ENCODE measurements at regions not wholly inside any gene's neighbourhood (a gene's known extent, or its start where the extent isn't known, plus 50 kb on each side); places are given as distances from the start of the nearest gene placed in this dataset.

DNA sequence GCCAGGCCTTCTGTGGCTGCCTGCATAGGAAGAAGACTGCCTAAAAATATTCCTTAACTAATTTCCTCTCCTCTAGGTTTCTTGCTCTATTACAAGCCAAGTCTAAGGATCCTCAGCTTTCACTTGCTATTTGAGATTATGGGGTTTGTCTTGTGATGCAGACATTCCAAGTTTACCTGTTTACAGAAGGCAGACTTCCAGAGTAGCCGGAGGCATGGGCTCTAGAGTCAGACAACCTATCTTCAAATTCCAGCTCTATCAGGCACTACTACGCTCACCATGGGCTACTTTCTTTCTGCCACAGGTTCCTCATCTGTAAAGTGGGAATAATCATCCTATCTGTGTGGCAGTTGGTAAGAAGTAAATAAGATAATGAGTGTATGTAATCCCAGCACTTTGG, 95.6 kb upstream of the BCL6 start:
- CTCF ChIA-PET, result interaction anchor here (0.9 kb wide), 1 partner anchor 9 kb away, joined by 3 read pairs; no protein-coding TSS in a partner anchor
- H3K79me2 ChIP-seq (ENCODE audit: control insufficient read depth, insufficient read depth, low read length), result no peaks in the 10 kb centered on the region
- H2AFZ ChIP-seq (ENCODE audit: control insufficient read depth, low read depth, low read length), result no peak overlapping the region
- no peak overlapping the region for H3K27ac ChIP-seq (ENCODE audit: control insufficient read depth, insufficient read depth)
- FAIRE-seq (no peak), DNase-seq (ENCODE audit: low read depth, low spot score) (no peak), ATAC-seq (no peak)
- TF ChIP-seq CHD4 (IDR thresholded peaks at IDR 0.05), result no peak
- no peak for TF ChIP-seq CEBPZ (IDR thresholded peaks at IDR 0.05; ENCODE audit: low read depth, low read length)
- no peak for TF ChIP-seq CREM (IDR thresholded peaks at IDR 0.05; ENCODE audit: low read depth)
- TF ChIP-seq ZZZ3 (IDR thresholded peaks at IDR 0.05; ENCODE audit: control insufficient read depth, insufficient read length, low read depth), result no peak
- TF ChIP-seq CBX5 (IDR thresholded peaks at IDR 0.05; ENCODE audit: low read depth), result no peak
- H3K4me2 ChIP-seq (ENCODE audit: control insufficient read depth, insufficient read depth), result no peak overlapping the region
- H3K9me3 ChIP-seq (replicated peaks; ENCODE audit: control insufficient read depth, insufficient read depth, low read length), result no peaks in the 10 kb centered on the region
- SMC1A ChIA-PET (ENCODE audit: uncharacterized antibody, unreplicated experiment), result interaction anchor here (1.1 kb wide), 1 partner anchor 13 kb away, joined by 3 read pairs; no protein-coding TSS in a partner anchor
- POLR2A ChIA-PET, result no interaction called here
- 56% methylated on average over 2 of the region's 2 CpGs for WGBS (ENCODE audit: insufficient coverage, insufficient replicate concordance, low lambda C conversion rate, missing lambda C conversion rate)
- intact Hi-C loops (cut with micrococcal nuclease; ENCODE audit: unreplicated experiment), result no loop called here
- H4K20me1 ChIP-seq (ENCODE audit: control insufficient read depth, insufficient read depth), result no peaks in the 10 kb centered on the region
- no peak overlapping the region for H3K4me3 ChIP-seq
- no peaks in the 10 kb centered on the region; a peak in 1 of 4 replicates for H3K27me3 ChIP-seq (replicated peaks in 1 of 2; ENCODE audit: control insufficient read depth in 2 of 2, insufficient read depth in 2 of 2, low read length in 1 of 2)
- in situ Hi-C loops (cut with MboI), result no loop called here
- RAD21 ChIA-PET (ENCODE audit: unreplicated experiment), result interaction anchor here (0.7 kb wide), 1 partner anchor 65 kb away, joined by 3 read pairs; no protein-coding TSS in a partner anchor
- H3K36me3 ChIP-seq (ENCODE audit: control insufficient read depth in 2 of 2, insufficient read depth in 2 of 2, low read length in 1 of 2), result no peaks in the 10 kb centered on the region
- H3K9ac ChIP-seq (ENCODE audit: control insufficient read depth, insufficient read depth, low read length), result no peak overlapping the region
- H3K4me1 ChIP-seq (ENCODE audit: control insufficient read depth, insufficient read depth, low read length), result no peaks in the 10 kb centered on the region
- BruUV-seq (replicated peaks), result no TSS peak

DNA sequence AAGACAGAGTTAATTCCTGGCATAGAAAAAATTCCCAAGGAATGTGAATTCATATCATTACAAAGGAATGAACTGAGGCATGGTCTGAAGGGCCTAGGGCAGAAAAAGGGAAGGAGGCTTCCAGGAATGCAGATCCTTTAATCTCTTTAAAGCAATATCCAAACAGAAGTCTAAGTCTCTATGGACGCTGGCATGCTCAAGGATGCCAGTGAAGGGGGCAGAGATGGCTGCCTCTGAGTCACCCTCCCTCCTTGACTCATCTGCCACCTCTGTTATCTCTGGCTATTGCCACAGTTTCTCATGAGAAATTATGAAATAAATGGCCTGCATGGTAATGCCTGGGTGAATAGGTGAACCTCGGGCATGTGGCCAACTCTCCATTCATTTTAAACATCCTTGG, 96.3 kb upstream of the BCL6 start:
- RAD21 ChIA-PET (ENCODE audit: unreplicated experiment), result no interaction called here
- Histone ChIP-seq H3K4me2 (ENCODE audit: control insufficient read depth, insufficient read depth) (no peak overlapping the region), H3K27ac (ENCODE audit: control insufficient read depth, insufficient read depth) (no peak overlapping the region), H3K4me1 (ENCODE audit: control insufficient read depth, insufficient read depth, low read length) (no peaks in the 10 kb centered on the region), H3K9me3 (replicated peaks; ENCODE audit: control insufficient read depth, insufficient read depth, low read length) (no peaks in the 10 kb centered on the region), H3K9ac (ENCODE audit: control insufficient read depth, insufficient read depth, low read length) (no peak overlapping the region), H4K20me1 (ENCODE audit: control insufficient read depth, insufficient read depth) (no peaks in the 10 kb centered on the region), H3K79me2 (ENCODE audit: control insufficient read depth, insufficient read depth, low read length) (no peaks in the 10 kb centered on the region), H3K36me3 (ENCODE audit: control insufficient read depth in 2 of 2, insufficient read depth in 2 of 2, low read length in 1 of 2) (no peaks in the 10 kb centered on the region), H3K4me3 (no peak overlapping the region), H2AFZ (ENCODE audit: control insufficient read depth, low read depth, low read length) (no peak overlapping the region), H3K27me3 (replicated peaks in 1 of 2; ENCODE audit: control insufficient read depth in 2 of 2, insufficient read depth in 2 of 2, low read length in 1 of 2) (no peaks in the 10 kb centered on the region; a peak in 1 of 4 replicates)
- CTCF ChIA-PET, result no interaction called here
- 0% methylated on average over 2 of the region's 2 CpGs for WGBS (ENCODE audit: insufficient coverage, insufficient replicate concordance, low lambda C conversion rate, missing lambda C conversion rate)
- SMC1A ChIA-PET (ENCODE audit: uncharacterized antibody, unreplicated experiment), result no interaction called here
- BruUV-seq (replicated peaks), result no TSS peak
- no peak for FAIRE-seq
- in situ Hi-C loops (cut with MboI), result no loop called here
- DNase-seq (ENCODE audit: low read depth, low spot score), result no peak
- ATAC-seq, result no peak
- intact Hi-C loops (cut with micrococcal nuclease; ENCODE audit: unreplicated experiment), result no loop called here
- POLR2A ChIA-PET, result no interaction called here
- TF ChIP-seq CHD4 (IDR thresholded peaks at IDR 0.05) (no peak), BCL3 (IDR thresholded peaks at IDR 0.05; ENCODE audit: borderline replicate concordance, insufficient read depth, low read depth, low read length, poor library complexity, severe bottlenecking) (no peak), EP300 (IDR thresholded peaks at IDR 0.05; ENCODE audit: borderline replicate concordance in 1 of 2, control insufficient read depth in 1 of 2, low read depth in 2 of 2, low read length in 2 of 2) (no peak), EGR1 (IDR thresholded peaks at IDR 0.05; ENCODE audit: borderline replicate concordance in 1 of 2, low read depth in 2 of 2, low read length in 2 of 2) (no peak)
- TF ChIP-seq, protein P1, sequence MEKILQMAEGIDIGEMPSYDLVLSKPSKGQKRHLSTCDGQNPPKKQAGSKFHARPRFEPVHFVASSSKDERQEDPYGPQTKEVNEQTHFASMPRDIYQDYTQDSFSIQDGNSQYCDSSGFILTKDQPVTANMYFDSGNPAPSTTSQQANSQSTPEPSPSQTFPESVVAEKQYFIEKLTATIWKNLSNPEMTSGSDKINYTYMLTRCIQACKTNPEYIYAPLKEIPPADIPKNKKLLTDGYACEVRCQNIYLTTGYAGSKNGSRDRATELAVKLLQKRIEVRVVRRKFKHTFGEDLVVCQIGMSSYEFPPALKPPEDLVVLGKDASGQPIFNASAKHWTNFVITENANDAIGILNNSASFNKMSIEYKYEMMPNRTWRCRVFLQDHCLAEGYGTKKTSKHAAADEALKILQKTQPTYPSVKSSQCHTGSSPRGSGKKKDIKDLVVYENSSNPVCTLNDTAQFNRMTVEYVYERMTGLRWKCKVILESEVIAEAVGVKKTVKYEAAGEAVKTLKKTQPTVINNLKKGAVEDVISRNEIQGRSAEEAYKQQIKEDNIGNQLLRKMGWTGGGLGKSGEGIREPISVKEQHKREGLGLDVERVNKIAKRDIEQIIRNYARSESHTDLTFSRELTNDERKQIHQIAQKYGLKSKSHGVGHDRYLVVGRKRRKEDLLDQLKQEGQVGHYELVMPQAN (conservative IDR thresholded peaks at IDR 0.05), result no peak
